SK-N-SH (cell line): ENCODE measurements at regions not wholly inside any gene's neighbourhood (a gene's known extent, or its start where the extent isn't known, plus 50 kb on each side); places are given as distances from the start of the nearest gene placed in this dataset.
"Not testable (repeated sequence)": the region's sequence is repeated elsewhere in the genome, so short reads cannot be mapped to it uniquely, and the experiment has no call there.

Experiments
- CTCF ChIA-PET: fragments of 300-600, 350-600 bp; formaldehyde crosslinking; extraction: SDS; loops from one replicate; lab custom pipeline; 2021; lab: Yijun Ruan, JAX
- POLR2A ChIA-PET: fragments of 350-600 bp; sonication (Branson Sonifier 250); formaldehyde crosslinking; extraction: SDS; loops from one replicate; lab custom pipeline; 2020; ENCODE audit warnings: antibody characterized with exemption, inconsistent platforms; lab: Yijun Ruan, JAX
- DNase-seq: peaks from one replicate; pipeline ENCODE4 v3.0.0; 2012
- H2AFZ ChIP-seq: fragments of 200-600 bp; sonication (generic); 2 replicates; pipeline ENCODE4 v1.8.1; 2016; ENCODE audit warnings: antibody characterized with exemption, mild to moderate bottlenecking, low read depth
- H3F3A ChIP-seq: fragments of 200-600 bp; sonication (generic); replicated peaks from 2 replicates; pipeline ENCODE3; 2016; ENCODE audit warnings: antibody characterized with exemption, mild to moderate bottlenecking; ENCODE audit not compliant: insufficient read depth
- H3K27ac ChIP-seq, 2 experiments: fragments of 200-500 bp in 1 of 2; fragments of 200-600 bp in 1 of 2; sonication (Bioruptor generic) in 1 of 2; sonication (generic), shearing (Covaris generic) in 1 of 2; 2 replicates each; pipeline versions ENCODE4 v1.5.1 to v1.6.1; 2014 to 2016; ENCODE audit warnings: low read depth in 2 of 2, inconsistent platforms in 1 of 2, low read length in 1 of 2, mild to moderate bottlenecking in 1 of 2, mixed read lengths in 1 of 2
- H3K27me3 ChIP-seq: fragments of 200-600 bp; sonication (generic), shearing (Covaris generic); 2 replicates; pipeline ENCODE4 v1.6.1; 2016; ENCODE audit warnings: mixed run types; ENCODE audit not compliant: insufficient read depth
- H3K36me3 ChIP-seq, 2 experiments: fragments of 200-500 bp in 1 of 2; fragments of 200-600 bp in 1 of 2; sonication (Bioruptor generic) in 1 of 2; sonication (generic) in 1 of 2; replicated peaks in 1 of 2; 2 replicates each; pipeline versions ENCODE3 to v1.5.1; 2014 to 2016; ENCODE audit warnings: low read length in 1 of 2, mild to moderate bottlenecking in 1 of 2; ENCODE audit not compliant: insufficient read depth in 2 of 2, control insufficient read depth in 1 of 2
- H3K4me1 ChIP-seq, 2 experiments: fragments of 200-500 bp in 1 of 2; fragments of 200-600 bp in 1 of 2; sonication (Bioruptor generic) in 1 of 2; sonication (generic), shearing (Covaris generic) in 1 of 2; 2 replicates each; pipeline versions ENCODE4 v1.5.1 to v1.6.1; 2014 to 2016; ENCODE audit warnings: low read depth in 1 of 2, low read length in 1 of 2, mixed run types in 1 of 2; ENCODE audit not compliant: insufficient read depth in 2 of 2, control insufficient read depth in 1 of 2
- H3K4me2 ChIP-seq: fragments of 200-600 bp; sonication (generic), shearing (Covaris generic); 2 replicates; pipeline ENCODE4 v1.6.1; 2017; ENCODE audit warnings: mixed run types
- H3K4me3 ChIP-seq, 2 experiments: fragments of 200-500 bp in 1 of 2; fragments of 200-600 bp in 1 of 2; sonication (Bioruptor generic) in 1 of 2; sonication (generic), shearing (Covaris generic) in 1 of 2; 2 replicates each; pipeline versions ENCODE4 v1.5.1 to v1.8.1; 2014 to 2016; ENCODE audit warnings: low read depth in 2 of 2, inconsistent platforms in 1 of 2, low read length in 1 of 2, mild to moderate bottlenecking in 1 of 2, mixed read lengths in 1 of 2, moderate library complexity in 1 of 2
- H3K79me2 ChIP-seq: fragments of 200-600 bp; sonication (generic); 2 replicates; pipeline ENCODE4 v1.8.1; 2017; ENCODE audit warnings: mild to moderate bottlenecking; ENCODE audit not compliant: insufficient read depth
- H3K9ac ChIP-seq: fragments of 200-600 bp; sonication (generic); 2 replicates; pipeline ENCODE4 v1.6.1; 2017; ENCODE audit warnings: mixed run types
- H3K9me2 ChIP-seq: fragments of 200-600 bp; sonication (generic); 2 replicates; pipeline ENCODE4 v1.6.1; 2017; ENCODE audit warnings: mixed run types
- H3K9me3 ChIP-seq: fragments of 200-600 bp; sonication (generic); 2 replicates; pipeline ENCODE4 v1.6.1; 2017; ENCODE audit warnings: mixed run types, mild to moderate bottlenecking, moderate library complexity
- H4K20me1 ChIP-seq: fragments of 200-600 bp; sonication (generic); 2 replicates; pipeline ENCODE4 v1.6.1; 2017; ENCODE audit warnings: mild to moderate bottlenecking, mixed run types; ENCODE audit not compliant: insufficient read depth
- EP300 ChIP-seq, 2 experiments: IDR thresholded peaks; 2 replicates each; pipeline versions ENCODE4 v1.4.0 to v1.6.1; 2012; ENCODE audit warnings: borderline replicate concordance in 1 of 2, low read depth in 1 of 2, low read length in 1 of 2
- EZH2phosphoT487 ChIP-seq: fragments of 200-600 bp; sonication (generic); IDR thresholded peaks from 2 replicates; pipeline ENCODE4 v1.6.1; 2017; ENCODE audit warnings: low read depth, mixed run types, mild to moderate bottlenecking, antibody characterized with exemption, moderate library complexity, borderline replicate concordance
- FOXJ3 ChIP-seq: sonication (generic); formaldehyde crosslinking; IDR thresholded peaks from 2 replicates; pipeline ENCODE4 v1.5.1; 2020; ENCODE audit warnings: mild to moderate bottlenecking, missing genetic modification reagents
- JUND ChIP-seq: IDR thresholded peaks from 2 replicates; pipeline ENCODE4 v1.4.0; 2012
- MEF2A ChIP-seq: IDR thresholded peaks from 2 replicates; pipeline ENCODE4 v1.4.0; 2012; ENCODE audit warnings: low read depth, borderline replicate concordance
- TCF12 ChIP-seq: IDR thresholded peaks from 2 replicates; pipeline ENCODE4 v1.4.0; 2012
- TEAD4 ChIP-seq: IDR thresholded peaks from 2 replicates; pipeline ENCODE4 v1.4.0; 2012; ENCODE audit warnings: mild to moderate bottlenecking, borderline replicate concordance; ENCODE audit not compliant: insufficient read depth
- WGBS: methylation state at CpG from one replicate; pipeline ENCODE4 v1.1.6; 2017; ENCODE audit warnings: low lambda C conversion rate; 5-methylcytosine and 5-hydroxymethylcytosine counted together
- TF ChIP-seq, protein P1 (sequence below): fragments of 200-600 bp; sonication (generic); IDR thresholded peaks from 2 replicates; pipeline ENCODE4 v1.6.1; 2017; ENCODE audit warnings: antibody characterized with exemption, mild to moderate bottlenecking, moderate library complexity
- TF ChIP-seq, protein P2 (sequence below): IDR thresholded peaks from 2 replicates; pipeline ENCODE4 v1.4.0; 2012; ENCODE audit warnings: low read depth, borderline replicate concordance
- TF ChIP-seq, protein P3 (sequence below): fragments of 150-350 bp; IDR thresholded peaks from 2 replicates; pipeline ENCODE4 v1.6.1; 2016; ENCODE audit warnings: mild to moderate bottlenecking, low read depth, low read length

GRCh38 chr13:112161521-112162301, 94.8 kb downstream of the SOX1 start:
- Histone ChIP-seq H3K4me1 (no peaks in the 10 kb centered on the region), H3K4me3 (no peak overlapping the region), H2AFZ (no peak overlapping the region), H3K36me3 (no peaks in the 10 kb centered on the region), H3K27me3 (peaks cover 10% of the 10 kb centered on the region; the same call in 1 of the 2 replicates), H3K27ac (no peak overlapping the region), H4K20me1 (no peaks in the 10 kb centered on the region), H3F3A (no peaks in the 10 kb centered on the region), H3K9me2 (no peaks in the 10 kb centered on the region), H3K9me3 (peaks cover 6% of the 10 kb centered on the region; the same call in 1 of the 2 replicates), H3K4me2 (no peak overlapping the region), H3K79me2 (no peaks in the 10 kb centered on the region), H3K9ac (no peak overlapping the region)
- DNase-seq, result no peak
- 14% methylated on average over 21 of the region's 21 CpGs for WGBS
- ChIA-PET POLR2A (no interaction called here), CTCF (no interaction called here)
- TF ChIP-seq, protein P1, sequence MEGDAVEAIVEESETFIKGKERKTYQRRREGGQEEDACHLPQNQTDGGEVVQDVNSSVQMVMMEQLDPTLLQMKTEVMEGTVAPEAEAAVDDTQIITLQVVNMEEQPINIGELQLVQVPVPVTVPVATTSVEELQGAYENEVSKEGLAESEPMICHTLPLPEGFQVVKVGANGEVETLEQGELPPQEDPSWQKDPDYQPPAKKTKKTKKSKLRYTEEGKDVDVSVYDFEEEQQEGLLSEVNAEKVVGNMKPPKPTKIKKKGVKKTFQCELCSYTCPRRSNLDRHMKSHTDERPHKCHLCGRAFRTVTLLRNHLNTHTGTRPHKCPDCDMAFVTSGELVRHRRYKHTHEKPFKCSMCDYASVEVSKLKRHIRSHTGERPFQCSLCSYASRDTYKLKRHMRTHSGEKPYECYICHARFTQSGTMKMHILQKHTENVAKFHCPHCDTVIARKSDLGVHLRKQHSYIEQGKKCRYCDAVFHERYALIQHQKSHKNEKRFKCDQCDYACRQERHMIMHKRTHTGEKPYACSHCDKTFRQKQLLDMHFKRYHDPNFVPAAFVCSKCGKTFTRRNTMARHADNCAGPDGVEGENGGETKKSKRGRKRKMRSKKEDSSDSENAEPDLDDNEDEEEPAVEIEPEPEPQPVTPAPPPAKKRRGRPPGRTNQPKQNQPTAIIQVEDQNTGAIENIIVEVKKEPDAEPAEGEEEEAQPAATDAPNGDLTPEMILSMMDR, result no peak
- no peak for TF ChIP-seq EP300 (IDR thresholded peaks at IDR 0.05; ENCODE audit: borderline replicate concordance in 1 of 2, low read depth in 1 of 2, low read length in 1 of 2)
- TF ChIP-seq FOXJ3 (CRISPR knock-in tag), result no peak
- TF ChIP-seq MEF2A, result no peak
- TF ChIP-seq TEAD4, result no peak
- TF ChIP-seq, protein P2, sequence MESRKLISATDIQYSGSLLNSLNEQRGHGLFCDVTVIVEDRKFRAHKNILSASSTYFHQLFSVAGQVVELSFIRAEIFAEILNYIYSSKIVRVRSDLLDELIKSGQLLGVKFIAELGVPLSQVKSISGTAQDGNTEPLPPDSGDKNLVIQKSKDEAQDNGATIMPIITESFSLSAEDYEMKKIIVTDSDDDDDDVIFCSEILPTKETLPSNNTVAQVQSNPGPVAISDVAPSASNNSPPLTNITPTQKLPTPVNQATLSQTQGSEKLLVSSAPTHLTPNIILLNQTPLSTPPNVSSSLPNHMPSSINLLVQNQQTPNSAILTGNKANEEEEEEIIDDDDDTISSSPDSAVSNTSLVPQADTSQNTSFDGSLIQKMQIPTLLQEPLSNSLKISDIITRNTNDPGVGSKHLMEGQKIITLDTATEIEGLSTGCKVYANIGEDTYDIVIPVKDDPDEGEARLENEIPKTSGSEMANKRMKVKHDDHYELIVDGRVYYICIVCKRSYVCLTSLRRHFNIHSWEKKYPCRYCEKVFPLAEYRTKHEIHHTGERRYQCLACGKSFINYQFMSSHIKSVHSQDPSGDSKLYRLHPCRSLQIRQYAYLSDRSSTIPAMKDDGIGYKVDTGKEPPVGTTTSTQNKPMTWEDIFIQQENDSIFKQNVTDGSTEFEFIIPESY, result no peak
- TF ChIP-seq, protein P3, sequence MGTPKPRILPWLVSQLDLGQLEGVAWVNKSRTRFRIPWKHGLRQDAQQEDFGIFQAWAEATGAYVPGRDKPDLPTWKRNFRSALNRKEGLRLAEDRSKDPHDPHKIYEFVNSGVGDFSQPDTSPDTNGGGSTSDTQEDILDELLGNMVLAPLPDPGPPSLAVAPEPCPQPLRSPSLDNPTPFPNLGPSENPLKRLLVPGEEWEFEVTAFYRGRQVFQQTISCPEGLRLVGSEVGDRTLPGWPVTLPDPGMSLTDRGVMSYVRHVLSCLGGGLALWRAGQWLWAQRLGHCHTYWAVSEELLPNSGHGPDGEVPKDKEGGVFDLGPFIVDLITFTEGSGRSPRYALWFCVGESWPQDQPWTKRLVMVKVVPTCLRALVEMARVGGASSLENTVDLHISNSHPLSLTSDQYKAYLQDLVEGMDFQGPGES, result no peak
- TF ChIP-seq TCF12, result no peak
- no peak for TF ChIP-seq JUND
- no peak for TF ChIP-seq EZH2phosphoT487

DNA sequence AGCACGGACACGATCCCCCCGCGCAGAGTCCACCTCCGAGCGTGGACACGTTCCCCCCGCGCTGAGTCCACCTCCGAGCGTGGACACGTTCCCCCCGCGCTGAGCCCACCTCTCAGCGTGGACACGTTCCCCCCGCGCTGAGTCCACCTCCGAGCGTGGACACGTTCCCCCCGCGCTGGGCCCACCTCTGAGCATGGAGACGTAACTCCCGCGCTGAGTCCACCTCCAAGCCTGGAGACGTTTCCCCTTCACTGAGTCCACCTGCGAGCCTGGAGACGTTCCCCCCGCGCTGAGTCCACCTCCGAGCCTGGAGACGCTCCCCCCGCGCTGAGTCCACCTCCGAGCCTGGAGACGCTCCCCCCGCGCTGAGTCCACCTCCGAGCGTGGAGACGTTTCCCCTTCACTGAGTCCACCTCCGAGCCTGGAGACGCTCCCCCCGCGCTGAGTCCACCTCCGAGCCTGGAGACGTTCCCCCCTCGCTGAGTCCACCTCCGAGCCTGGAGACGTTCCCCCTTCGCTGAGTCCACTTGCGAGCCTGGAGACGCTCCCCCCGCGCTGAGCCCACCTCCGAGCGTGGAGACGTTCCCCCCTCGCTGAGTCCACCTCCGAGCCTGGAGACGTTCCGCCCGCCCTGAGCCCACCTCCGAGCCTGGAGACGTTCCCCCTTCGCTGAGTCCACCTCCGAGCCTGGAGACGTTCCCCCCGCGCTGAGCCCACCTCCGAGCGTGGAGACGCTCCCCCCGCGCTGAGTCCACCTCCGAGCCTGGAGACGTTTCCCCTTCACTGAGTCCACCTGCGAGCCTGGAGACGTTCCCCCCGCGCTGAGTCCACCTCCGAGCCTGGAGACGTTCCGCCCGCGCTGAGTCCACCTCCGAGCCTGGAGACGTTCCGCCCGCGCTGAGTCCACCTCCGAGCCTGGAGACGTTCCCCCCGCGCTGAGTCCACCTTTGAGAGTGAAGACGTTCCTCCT, 97.0 kb downstream of the SOX1 start:
- DNase-seq, H3K9ac ChIP-seq, H3K79me2 ChIP-seq, H3K27ac ChIP-seq, H3K9me2 ChIP-seq, H3K4me3 ChIP-seq, CTCF ChIA-PET, H3K4me1 ChIP-seq, H3K4me2 ChIP-seq, H2AFZ ChIP-seq, POLR2A ChIA-PET, H3K9me3 ChIP-seq, H3K36me3 ChIP-seq, H3F3A ChIP-seq, H4K20me1 ChIP-seq: not testable (repeated sequence)
- peaks cover 23% of the 10 kb centered on the region; the same call in 1 of the 2 replicates for H3K27me3 ChIP-seq
- WGBS, result 63% methylated on average over 67 of the region's 97 CpGs
